Natural killer cell (primary cell): ENCODE measurements at regions not wholly inside any gene's neighbourhood (a gene's known extent, or its start where the extent isn't known, plus 50 kb on each side); places are given as distances from the start of the nearest gene placed in this dataset.

Source experiments
- ATAC-seq, 3 donors: fragments of 150-1000 bp in 2 of 3; fragments of 200-7000 bp in 1 of 3; cut with Tn5 transposase; 1 replicate in 1 of 3; 2 replicates in 2 of 3; pipeline ENCODE4 v1.10.0; 2021; ENCODE audit warnings: mild to moderate bottlenecking in 2 of 3, moderate library complexity in 2 of 3
- DNase-seq, 2 donors: peaks; one replicate each; pipeline versions ENCODE4 v3.0.0 to v3.0.0-alpha.2; 2013 to 2021; ENCODE audit warnings: mixed read lengths in 1 of 2
- H3K27ac ChIP-seq: one replicate; pipeline ENCODE4 v1.5.1; 2013; ENCODE audit warnings: mild to moderate bottlenecking, low read length
- H3K27me3 ChIP-seq: one replicate; pipeline ENCODE4 v1.6.1; 2013; ENCODE audit warnings: low read length; ENCODE audit not compliant: control insufficient read depth, insufficient read depth
- H3K36me3 ChIP-seq: one replicate; pipeline ENCODE4 v1.6.1; 2013; ENCODE audit warnings: low read length; ENCODE audit not compliant: control insufficient read depth, insufficient read depth
- H3K4me1 ChIP-seq: one replicate; pipeline ENCODE4 v1.6.1; 2013; ENCODE audit warnings: low read length; ENCODE audit not compliant: control insufficient read depth, insufficient read depth
- H3K4me3 ChIP-seq: one replicate; pipeline ENCODE4 v1.5.1; 2013; ENCODE audit warnings: low read length
- H3K9me3 ChIP-seq: one replicate; pipeline ENCODE4 v1.6.1; 2013; ENCODE audit warnings: low read length; ENCODE audit not compliant: control insufficient read depth, insufficient read depth
- H3K27ac Mint-ChIP-seq, 2 donors: one replicate each; pipeline ENCODE4 v1.8.0; 2022; ENCODE audit warnings: mild to moderate bottlenecking in 2 of 2, mixed read lengths in 2 of 2, moderate library complexity in 1 of 2
- H3K27me3 Mint-ChIP-seq, 2 donors: one replicate each; pipeline ENCODE4 v1.8.0; 2022; ENCODE audit warnings: low read depth in 2 of 2, mixed read lengths in 2 of 2
- H3K36me3 Mint-ChIP-seq: one replicate; pipeline ENCODE4 v1.8.0; 2022; ENCODE audit warnings: mixed read lengths
- H3K4me1 Mint-ChIP-seq, 2 donors: one replicate each; pipeline ENCODE4 v1.8.0; 2022; ENCODE audit warnings: mixed read lengths in 2 of 2
- H3K4me3 Mint-ChIP-seq: one replicate; pipeline ENCODE4 v1.8.0; 2022; ENCODE audit warnings: mild to moderate bottlenecking, moderate library complexity, mixed read lengths
- H3K9me3 Mint-ChIP-seq, 2 donors: one replicate each; pipeline ENCODE4 v1.8.0; 2022; ENCODE audit warnings: mixed read lengths in 2 of 2
- WGBS: methylation state at CpG from one replicate; pipeline ENCODE4 v1.1.7; 2013; ENCODE audit warnings: missing lambda C conversion rate; ENCODE audit not compliant: insufficient coverage; 5-methylcytosine and 5-hydroxymethylcytosine counted together
- intact Hi-C: fragments of 100-400 bp; cut with micrococcal nuclease; formaldehyde crosslinking; loops from one replicate; pipeline ENCODE4 v1.14.2; 2022
- TF ChIP-seq, protein P1 (sequence below): fragments of 200-600 bp; IDR thresholded peaks from one replicate; pipeline ENCODE4 v1.8.0; 2022; ENCODE audit warnings: antibody characterized with exemption

DNA sequence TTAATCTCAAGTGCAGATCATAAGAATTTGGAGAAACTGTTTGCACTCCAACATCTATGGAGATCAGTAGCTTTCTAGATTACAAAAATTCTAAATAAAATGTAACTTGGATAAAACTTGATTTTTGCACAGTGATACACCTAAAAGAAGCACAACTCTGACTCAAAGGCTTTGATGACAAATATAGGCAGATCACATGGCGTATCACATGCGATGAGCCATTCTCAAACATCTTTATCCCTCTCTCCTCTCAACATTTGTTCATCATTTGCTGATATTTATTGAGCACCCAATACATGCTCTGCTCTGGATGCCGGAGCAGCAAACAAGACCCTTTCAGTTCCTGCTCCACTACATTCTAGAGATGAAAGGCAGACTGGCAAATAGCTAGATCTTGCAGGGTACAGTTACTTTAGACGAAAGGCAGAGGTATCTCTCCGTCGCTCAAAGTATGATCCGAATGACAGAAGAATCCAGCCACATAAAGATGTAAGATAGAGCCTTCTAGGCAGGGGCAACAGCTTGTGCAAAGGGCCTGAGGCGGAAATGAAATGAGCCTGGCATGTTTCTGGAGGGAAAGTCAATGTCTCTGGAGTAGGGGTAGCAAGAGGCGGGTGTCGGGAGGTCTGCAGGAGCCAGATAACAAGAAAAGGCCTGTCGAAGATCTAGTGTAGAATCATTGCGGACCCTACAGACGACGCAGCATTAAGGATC, 145.8 kb upstream of the ERRFI1 start:
- Histone ChIP-seq H3K27ac (no peak overlapping the region), H3K4me3 (no peak overlapping the region), H3K9me3 (no peaks in the 10 kb centered on the region), H3K4me1 (peaks cover 38% of the 10 kb centered on the region), H3K36me3 (no peaks in the 10 kb centered on the region), H3K27me3 (no peaks in the 10 kb centered on the region)
- intact Hi-C loops: no loop called here
- TF ChIP-seq, protein P1, sequence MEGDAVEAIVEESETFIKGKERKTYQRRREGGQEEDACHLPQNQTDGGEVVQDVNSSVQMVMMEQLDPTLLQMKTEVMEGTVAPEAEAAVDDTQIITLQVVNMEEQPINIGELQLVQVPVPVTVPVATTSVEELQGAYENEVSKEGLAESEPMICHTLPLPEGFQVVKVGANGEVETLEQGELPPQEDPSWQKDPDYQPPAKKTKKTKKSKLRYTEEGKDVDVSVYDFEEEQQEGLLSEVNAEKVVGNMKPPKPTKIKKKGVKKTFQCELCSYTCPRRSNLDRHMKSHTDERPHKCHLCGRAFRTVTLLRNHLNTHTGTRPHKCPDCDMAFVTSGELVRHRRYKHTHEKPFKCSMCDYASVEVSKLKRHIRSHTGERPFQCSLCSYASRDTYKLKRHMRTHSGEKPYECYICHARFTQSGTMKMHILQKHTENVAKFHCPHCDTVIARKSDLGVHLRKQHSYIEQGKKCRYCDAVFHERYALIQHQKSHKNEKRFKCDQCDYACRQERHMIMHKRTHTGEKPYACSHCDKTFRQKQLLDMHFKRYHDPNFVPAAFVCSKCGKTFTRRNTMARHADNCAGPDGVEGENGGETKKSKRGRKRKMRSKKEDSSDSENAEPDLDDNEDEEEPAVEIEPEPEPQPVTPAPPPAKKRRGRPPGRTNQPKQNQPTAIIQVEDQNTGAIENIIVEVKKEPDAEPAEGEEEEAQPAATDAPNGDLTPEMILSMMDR: no peak
- DNase-seq (no peak), ATAC-seq (no peak)
- H3K4me3 Mint-ChIP-seq: no peak overlapping the region
- H3K27ac Mint-ChIP-seq: no peak overlapping the region
- no peaks in the 10 kb centered on the region for H3K27me3 Mint-ChIP-seq
- H3K36me3 Mint-ChIP-seq: no peaks in the 10 kb centered on the region
- WGBS: 98% methylated on average over 14 of the region's 14 CpGs
- no peaks in the 10 kb centered on the region for H3K9me3 Mint-ChIP-seq
- peaks cover 19 to 25% of the 10 kb centered on the region in 2 donors for H3K4me1 Mint-ChIP-seq

GRCh38 chr1:8170059-8170835, 144.1 kb upstream of the ERRFI1 start:
- Mint-ChIP-seq H3K36me3 (no peaks in the 10 kb centered on the region), H3K27me3 (no peaks in the 10 kb centered on the region), H3K9me3 (no peaks in the 10 kb centered on the region), H3K4me3 (peak overlapping the region; percentile 74), H3K4me1 (peaks cover 22 to 35% of the 10 kb centered on the region in 2 donors), H3K27ac (peak overlapping the region; percentile 94 to 97)
- no peak for DNase-seq
- Histone ChIP-seq H3K9me3 (no peaks in the 10 kb centered on the region), H3K4me1 (peaks cover 38% of the 10 kb centered on the region), H3K27me3 (no peaks in the 10 kb centered on the region), H3K4me3 (no peak overlapping the region), H3K27ac (peak overlapping the region; percentile 86), H3K36me3 (no peaks in the 10 kb centered on the region)
- WGBS: 85% methylated on average over 13 of the region's 13 CpGs
- TF ChIP-seq, protein P1: no peak
- intact Hi-C loops: no loop called here
- peak in 1 of 3 donors; percentile 4 for ATAC-seq

DNA sequence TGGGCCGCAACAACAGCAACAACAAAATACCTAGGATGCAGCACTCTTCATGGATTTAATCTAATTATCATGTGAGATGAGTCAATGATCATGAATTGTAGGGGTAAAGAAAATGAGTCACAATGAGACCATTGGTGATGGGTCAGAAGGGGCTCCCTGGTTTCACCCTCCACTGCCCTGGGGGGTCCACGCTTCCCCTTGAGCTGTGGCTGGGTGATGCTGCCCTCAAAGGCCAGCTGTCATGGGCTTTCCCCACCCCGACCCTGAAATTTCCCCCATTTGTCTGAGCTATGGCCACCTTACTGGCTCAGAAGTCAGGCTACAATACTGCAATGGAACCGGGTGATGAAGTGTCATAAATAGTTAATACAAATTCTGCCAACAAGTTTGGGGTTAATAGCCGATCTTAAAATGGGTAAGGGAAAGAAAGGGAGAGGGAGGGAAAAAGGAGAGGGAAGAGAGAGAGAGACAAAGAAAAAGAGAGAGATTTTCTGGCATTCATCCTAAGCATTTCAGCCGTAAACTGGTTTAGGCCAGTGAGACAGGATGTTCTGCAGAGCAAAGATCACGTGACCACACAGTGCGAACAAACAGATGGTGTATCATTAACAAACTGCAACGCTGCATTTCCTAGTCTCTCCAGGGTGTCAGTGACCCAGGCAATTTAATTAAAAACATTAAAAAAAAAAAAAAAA, 143.4 kb upstream of the ERRFI1 start:
- peak; percentile 87 to 98 (median 92) for ATAC-seq
- H3K4me3 ChIP-seq: no peak overlapping the region
- intact Hi-C loops: loop anchor here (1.0 kb wide), 1 partner anchor 17 kb away; no protein-coding TSS in a partner anchor

More for the DNA sequence above, 143.4 kb upstream of the ERRFI1 start:
- no peaks in the 10 kb centered on the region for H3K27me3 ChIP-seq
- no peaks in the 10 kb centered on the region for H3K9me3 ChIP-seq
- Mint-ChIP-seq H3K36me3 (no peaks in the 10 kb centered on the region), H3K4me1 (peaks cover 22 to 35% of the 10 kb centered on the region in 2 donors), H3K9me3 (no peaks in the 10 kb centered on the region), H3K4me3 (peak overlapping the region; percentile 74), H3K27ac (peak overlapping the region; percentile 94 to 97), H3K27me3 (no peaks in the 10 kb centered on the region)
- DNase-seq: peak; percentile 39 to 86
- 28% methylated on average over 9 of the region's 9 CpGs for WGBS
- TF ChIP-seq, protein P1: no peak
- peak overlapping the region; percentile 86 for H3K27ac ChIP-seq
- no peaks in the 10 kb centered on the region for H3K36me3 ChIP-seq
- H3K4me1 ChIP-seq: peaks cover 38% of the 10 kb centered on the region
